HepG2 (cell line): ENCODE measurements at regions not wholly inside any gene's neighbourhood (a gene's known extent, or its start where the extent isn't known, plus 50 kb on each side); places are given as distances from the start of the nearest gene placed in this dataset.

ENCODE experiments used
- ATAC-seq: fragments of 200-7000 bp; cut with Tn5 transposase; 3 replicates; pipeline ENCODE4 v1.9.1; 2020; ENCODE audit warnings: mild to moderate bottlenecking, moderate library complexity
- BruUV-seq: library from RNA; stranded (reverse); fragments of 400-500 nt; replicated peaks from 2 replicates; lab custom pipeline; 2021; lab: Mats Ljungman, UMichigan
- CTCF ChIA-PET: fragments of 300-600 bp; formaldehyde crosslinking; extraction: SDS; loops from one replicate; lab custom pipeline; 2021; ENCODE audit warnings: low total read pairs, inconsistent platforms, low intra/inter-chr PET ratio; lab: Yijun Ruan, JAX
- POLR2A ChIA-PET: fragments of 350-600 bp; sonication (Branson Sonifier 250); formaldehyde crosslinking; loops from one replicate; lab custom pipeline; 2020; ENCODE audit warnings: antibody characterized with exemption, inconsistent platforms; lab: Yijun Ruan, JAX
- DNase-seq: peaks from one replicate; pipeline ENCODE4 v3.0.0-alpha.2; 2015; ENCODE audit warnings: low spot score
- FAIRE-seq: peaks from 3 replicates; lab custom pipeline; 2011; peaks lifted over from hg19 to GRCh38; lab: Jason Lieb, UNC
- H2AFZ ChIP-seq: one replicate; pipeline ENCODE4 v1.6.1; 2011; ENCODE audit warnings: low read length, inconsistent platforms
- H3K27ac ChIP-seq: fragments of 300-600 bp; 3 replicates; pipeline ENCODE4 v1.8.0; 2011; ENCODE audit warnings: mixed run types, mild to moderate bottlenecking, mixed read lengths, low read length, inconsistent platforms; ENCODE audit not compliant: insufficient read depth; ENCODE audit errors: extremely low read length
- H3K27me3 ChIP-seq, 2 experiments: fragments of 200-600 bp in 1 of 2; 2 replicates in 1 of 2; 3 replicates in 1 of 2; pipeline versions ENCODE4 v1.6.0 to v1.8.0; 2011; ENCODE audit warnings: low read length in 2 of 2, mild to moderate bottlenecking in 2 of 2, moderate library complexity in 2 of 2, inconsistent platforms in 1 of 2; ENCODE audit not compliant: insufficient read depth in 2 of 2, control insufficient read depth in 1 of 2
- H3K36me3 ChIP-seq, 2 experiments: fragments of 200-600 bp in 1 of 2; replicated peaks in 1 of 2; 2 replicates in 1 of 2; 3 replicates in 1 of 2; pipeline versions ENCODE4 v1.5.1 to v1.8.0; 2011; ENCODE audit warnings: low read length in 2 of 2, inconsistent platforms in 1 of 2; ENCODE audit not compliant: insufficient read depth in 2 of 2, control insufficient read depth in 1 of 2
- H3K4me1 ChIP-seq: 2 replicates; pipeline ENCODE4 v1.5.1; 2012; ENCODE audit warnings: low read length, inconsistent platforms; ENCODE audit not compliant: insufficient read depth
- H3K4me2 ChIP-seq: 2 replicates; pipeline ENCODE4 v1.6.0; 2011; ENCODE audit warnings: low read depth, low read length, inconsistent platforms
- H3K4me3 ChIP-seq, 3 experiments: fragments of 200-600 bp in 1 of 3; sonication (generic), shearing (Covaris generic) in 1 of 3; replicated peaks in 1 of 3; 2 replicates each; pipeline ENCODE4 v1.5.1; 2011 to 2016; ENCODE audit warnings: low read length in 3 of 3, inconsistent platforms in 2 of 3, low read depth in 2 of 3, mild to moderate bottlenecking in 2 of 3, control low read depth in 1 of 3, mixed read lengths in 1 of 3; ENCODE audit not compliant: insufficient read depth in 1 of 3
- H3K79me2 ChIP-seq: one replicate; pipeline ENCODE4 v1.6.1; 2011; ENCODE audit warnings: low read length, inconsistent platforms; ENCODE audit not compliant: insufficient read depth
- H3K9ac ChIP-seq: 2 replicates; pipeline ENCODE4 v1.6.0; 2011; ENCODE audit warnings: mild to moderate bottlenecking, low read depth, low read length, inconsistent platforms; ENCODE audit not compliant: insufficient read depth
- H3K9me3 ChIP-seq: 2 replicates; pipeline ENCODE4 v1.5.1; 2012; ENCODE audit warnings: mild to moderate bottlenecking, low read length
- H4K20me1 ChIP-seq: 2 replicates; pipeline ENCODE4 v1.6.0; 2011; ENCODE audit warnings: inconsistent platforms, mild to moderate bottlenecking, low read length, moderate library complexity; ENCODE audit not compliant: insufficient read depth
- BCLAF1 ChIP-seq: fragments of 450-650 bp; IDR thresholded peaks from 2 replicates; pipeline ENCODE4 v1.6.1; 2017; ENCODE audit warnings: mild to moderate bottlenecking
- BRCA1 ChIP-seq: sonication (generic); formaldehyde crosslinking; IDR thresholded peaks from 2 replicates; pipeline ENCODE4 v1.4.0; 2020; ENCODE audit warnings: missing genetic modification reagents
- CBX5 ChIP-seq: sonication (generic); formaldehyde crosslinking; IDR thresholded peaks from 2 replicates; pipeline ENCODE4 v1.4.0; 2020; ENCODE audit warnings: missing genetic modification reagents, borderline replicate concordance
- GFI1 ChIP-seq: sonication (generic); formaldehyde crosslinking; IDR thresholded peaks from 2 replicates; pipeline ENCODE4 v1.5.0; 2020; ENCODE audit warnings: missing genetic modification reagents, mild to moderate bottlenecking, borderline replicate concordance
- GTF3A ChIP-seq: sonication (generic); formaldehyde crosslinking; conservative IDR thresholded peaks from 2 replicates; pipeline ENCODE4 v1.4.0; 2020; ENCODE audit warnings: mild to moderate bottlenecking, missing genetic modification reagents
- NBN ChIP-seq: fragments of 450-650 bp; conservative IDR thresholded peaks from 2 replicates; pipeline ENCODE4 v1.6.1; 2017
- NFYC ChIP-seq: IDR thresholded peaks from 2 replicates; pipeline ENCODE4 v1.6.1; 2016; ENCODE audit warnings: missing genetic modification reagents, missing compliant biosample characterization
- SNRNP70 ChIP-seq: fragments of 200-400 bp; formaldehyde crosslinking; IDR thresholded peaks from 2 replicates; pipeline ENCODE4 v1.6.1; 2017; ENCODE audit warnings: mild to moderate bottlenecking, low read depth, low read length, moderate library complexity
- ZNF484 ChIP-seq: sonication (generic); formaldehyde crosslinking; IDR thresholded peaks from 2 replicates; pipeline ENCODE4 v1.5.1; 2020; ENCODE audit warnings: mild to moderate bottlenecking, low read depth, missing genetic modification reagents, borderline replicate concordance
- ZNF605 ChIP-seq: sonication (generic); formaldehyde crosslinking; IDR thresholded peaks from 2 replicates; pipeline ENCODE4 v1.8.0; 2022; ENCODE audit warnings: mild to moderate bottlenecking, missing genetic modification reagents
- ZNF737 ChIP-seq: sonication (generic); formaldehyde crosslinking; IDR thresholded peaks from 2 replicates; pipeline ENCODE4 v1.5.0; 2020; ENCODE audit warnings: missing genetic modification reagents, mild to moderate bottlenecking, borderline replicate concordance
- WGBS: methylation state at CpG from one replicate; pipeline ENCODE4 v1.1.6; 2017; ENCODE audit warnings: low lambda C conversion rate; 5-methylcytosine and 5-hydroxymethylcytosine counted together
- in situ Hi-C: cut with HindIII; loops from 2 replicates; pipeline ENCODE4 v1.10.0; 2017; ENCODE audit warnings: low pct_unique_long_range_greater_than_20kb; ENCODE audit not compliant: extremely low pct_ligation_motif_present
- intact Hi-C: fragments of 100-400 bp; cut with micrococcal nuclease; formaldehyde crosslinking; loops from one replicate; pipeline ENCODE4 v1.10.0; 2022; ENCODE audit not compliant: unreplicated experiment
- TF ChIP-seq, protein P1 (sequence below): sonication (generic); formaldehyde crosslinking; IDR thresholded peaks from 2 replicates; pipeline ENCODE4 v1.4.0; 2020; ENCODE audit warnings: missing genetic modification reagents

DNA sequence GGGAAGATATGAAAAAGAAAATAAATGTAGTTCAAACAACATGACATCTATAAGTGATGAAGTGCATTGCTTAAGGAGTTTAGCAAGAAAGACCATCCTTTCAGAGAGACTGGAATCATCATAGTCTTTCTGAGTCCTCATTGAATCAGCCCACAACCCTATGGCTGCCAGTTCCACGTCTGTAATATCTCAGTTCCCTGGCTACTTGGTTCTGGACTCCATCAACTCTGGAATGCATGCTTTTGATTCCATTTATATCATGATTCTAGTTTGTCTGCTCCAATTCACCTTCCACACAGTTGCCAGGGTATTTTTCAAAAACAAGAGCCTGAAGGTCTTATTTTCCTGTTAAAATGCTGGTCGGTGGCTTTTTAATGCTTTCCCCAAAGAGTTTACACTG, 126.4 kb upstream of the MDFIC start (continued):
- TF ChIP-seq ZNF737 (CRISPR knock-in tag) (no peak), GTF3A (CRISPR knock-in tag) (no peak), BRCA1 (CRISPR knock-in tag) (no peak), GFI1 (no peak), NBN (no peak)
- TF ChIP-seq, all 625 proteins: peak for 0

- POLR2A ChIA-PET: no interaction called here
- no peak for DNase-seq
- no peak overlapping the region for H3K9ac ChIP-seq
- no peaks in the 10 kb centered on the region for H3K79me2 ChIP-seq
- H3K4me1 ChIP-seq: no peaks in the 10 kb centered on the region
- intact Hi-C loops: no loop called here
- WGBS: 3% methylated on average over 4 of the region's 4 CpGs
- TF ChIP-seq ZNF484 (CRISPR knock-in tag): no peak
- no peak for TF ChIP-seq SNRNP70
- TF ChIP-seq, protein P1, sequence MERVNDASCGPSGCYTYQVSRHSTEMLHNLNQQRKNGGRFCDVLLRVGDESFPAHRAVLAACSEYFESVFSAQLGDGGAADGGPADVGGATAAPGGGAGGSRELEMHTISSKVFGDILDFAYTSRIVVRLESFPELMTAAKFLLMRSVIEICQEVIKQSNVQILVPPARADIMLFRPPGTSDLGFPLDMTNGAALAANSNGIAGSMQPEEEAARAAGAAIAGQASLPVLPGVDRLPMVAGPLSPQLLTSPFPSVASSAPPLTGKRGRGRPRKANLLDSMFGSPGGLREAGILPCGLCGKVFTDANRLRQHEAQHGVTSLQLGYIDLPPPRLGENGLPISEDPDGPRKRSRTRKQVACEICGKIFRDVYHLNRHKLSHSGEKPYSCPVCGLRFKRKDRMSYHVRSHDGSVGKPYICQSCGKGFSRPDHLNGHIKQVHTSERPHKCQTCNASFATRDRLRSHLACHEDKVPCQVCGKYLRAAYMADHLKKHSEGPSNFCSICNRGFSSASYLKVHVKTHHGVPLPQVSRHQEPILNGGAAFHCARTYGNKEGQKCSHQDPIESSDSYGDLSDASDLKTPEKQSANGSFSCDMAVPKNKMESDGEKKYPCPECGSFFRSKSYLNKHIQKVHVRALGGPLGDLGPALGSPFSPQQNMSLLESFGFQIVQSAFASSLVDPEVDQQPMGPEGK (CRISPR knock-in tag): no peak
- no peak for TF ChIP-seq ZNF605 (CRISPR knock-in tag)
- no peak for TF ChIP-seq NFYC
- no peak for TF ChIP-seq BCLAF1
- TF ChIP-seq CBX5 (CRISPR knock-in tag): no peak
- H3K9me3 ChIP-seq: no peaks in the 10 kb centered on the region
- in situ Hi-C loops: no loop called here
- H3K4me3 ChIP-seq: no peak overlapping the region
- no peaks in the 10 kb centered on the region for H4K20me1 ChIP-seq
- no peak for FAIRE-seq
- H3K36me3 ChIP-seq: no peaks in the 10 kb centered on the region
- ATAC-seq: no peak
- H3K27me3 ChIP-seq: no peaks in the 10 kb centered on the region
- no peak overlapping the region for H2AFZ ChIP-seq
- CTCF ChIA-PET: no interaction called here
- H3K4me2 ChIP-seq: no peak overlapping the region
- H3K27ac ChIP-seq: no peak overlapping the region
- no TSS peak for BruUV-seq
These were observed 122.3 kb upstream of the MDFIC start for GRCh38 chr7:114799628-114800028.
